Breast epithelium (tissue), 3 donors: ENCODE measurements at regions not wholly inside any gene's neighbourhood (a gene's known extent, or its start where the extent isn't known, plus 50 kb on each side); places are given as distances from the start of the nearest gene placed in this dataset.

Experiments used
- POLR2A ChIP-seq: fragments of 450-650 bp; IDR thresholded peaks from one replicate; pipeline ENCODE4 v1.6.1; 2016; ENCODE audit warnings: antibody characterized with exemption, mild to moderate bottlenecking, moderate library complexity
- TF ChIP-seq, protein P1 (sequence below), 3 donors: fragments of 450-650 bp; IDR thresholded peaks; one replicate each; pipeline ENCODE4 v1.5.1; 2016 to 2017; ENCODE audit warnings: antibody characterized with exemption in 3 of 3, mild to moderate bottlenecking in 3 of 3, moderate library complexity in 3 of 3

- TF ChIP-seq POLR2A, result no peak
- TF ChIP-seq, protein P1, sequence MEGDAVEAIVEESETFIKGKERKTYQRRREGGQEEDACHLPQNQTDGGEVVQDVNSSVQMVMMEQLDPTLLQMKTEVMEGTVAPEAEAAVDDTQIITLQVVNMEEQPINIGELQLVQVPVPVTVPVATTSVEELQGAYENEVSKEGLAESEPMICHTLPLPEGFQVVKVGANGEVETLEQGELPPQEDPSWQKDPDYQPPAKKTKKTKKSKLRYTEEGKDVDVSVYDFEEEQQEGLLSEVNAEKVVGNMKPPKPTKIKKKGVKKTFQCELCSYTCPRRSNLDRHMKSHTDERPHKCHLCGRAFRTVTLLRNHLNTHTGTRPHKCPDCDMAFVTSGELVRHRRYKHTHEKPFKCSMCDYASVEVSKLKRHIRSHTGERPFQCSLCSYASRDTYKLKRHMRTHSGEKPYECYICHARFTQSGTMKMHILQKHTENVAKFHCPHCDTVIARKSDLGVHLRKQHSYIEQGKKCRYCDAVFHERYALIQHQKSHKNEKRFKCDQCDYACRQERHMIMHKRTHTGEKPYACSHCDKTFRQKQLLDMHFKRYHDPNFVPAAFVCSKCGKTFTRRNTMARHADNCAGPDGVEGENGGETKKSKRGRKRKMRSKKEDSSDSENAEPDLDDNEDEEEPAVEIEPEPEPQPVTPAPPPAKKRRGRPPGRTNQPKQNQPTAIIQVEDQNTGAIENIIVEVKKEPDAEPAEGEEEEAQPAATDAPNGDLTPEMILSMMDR (IDR thresholded peaks at IDR 0.05), result no peak
These were observed 424.6 kb upstream of the CADM1 start for GRCh38 chr11:115928811-115929210.
